Muscle of leg (tissue), 3 donors: ENCODE measurements at regions not wholly inside any gene's neighbourhood (a gene's known extent, or its start where the extent isn't known, plus 50 kb on each side); places are given as distances from the start of the nearest gene placed in this dataset.

Experiments used
- DNase-seq: peaks from one replicate; pipeline ENCODE4 v3.0.0; 2013
- H3K27ac ChIP-seq: one replicate; pipeline ENCODE4 v1.5.1; 2013; ENCODE audit warnings: mild to moderate bottlenecking, low read length, control low read depth
- H3K27me3 ChIP-seq: one replicate; pipeline ENCODE4 v1.6.1; 2013; ENCODE audit warnings: low read length; ENCODE audit not compliant: control insufficient read depth, insufficient read depth
- H3K36me3 ChIP-seq: one replicate; pipeline ENCODE4 v1.6.1; 2013; ENCODE audit warnings: low read length; ENCODE audit not compliant: control insufficient read depth, insufficient read depth
- H3K4me1 ChIP-seq: one replicate; pipeline ENCODE4 v1.6.1; 2013; ENCODE audit warnings: low read length; ENCODE audit not compliant: control insufficient read depth, insufficient read depth
- H3K4me3 ChIP-seq: one replicate; pipeline ENCODE4 v1.5.1; 2013; ENCODE audit warnings: low read length, control low read depth
- H3K9me3 ChIP-seq: replicated peaks from 2 replicates; pipeline ENCODE4 v1.6.1; 2013; ENCODE audit warnings: low read depth, low read length; ENCODE audit not compliant: control insufficient read depth
- WGBS: methylation state at CpG from one replicate; pipeline ENCODE4 v1.1.5; 2013; ENCODE audit warnings: missing lambda C conversion rate; ENCODE audit not compliant: insufficient coverage; 5-methylcytosine and 5-hydroxymethylcytosine counted together

- peaks cover 2% of the 10 kb centered on the region for H3K4me1 ChIP-seq
Observed at GRCh38 chr16:64478252-64478906, 643.5 kb downstream of the CDH11 start.

GRCh38 chr16:64475627-64476351, 646.1 kb downstream of the CDH11 start:
- WGBS: 78% methylated on average over 4 of the region's 11 CpGs
- DNase-seq: peak; percentile 71

More at GRCh38 chr16:64478252-64478906, 643.5 kb downstream of the CDH11 start:
- H3K9me3 ChIP-seq: no peaks in the 10 kb centered on the region
- DNase-seq: peak; percentile 59
- no peak overlapping the region for H3K27ac ChIP-seq
- no peak overlapping the region for H3K4me3 ChIP-seq
- WGBS: 51% methylated on average over 3 of the region's 5 CpGs
- no peaks in the 10 kb centered on the region for H3K36me3 ChIP-seq
- H3K27me3 ChIP-seq: no peaks in the 10 kb centered on the region

GRCh38 chr16:64470916-64471315, 650.9 kb downstream of the CDH11 start:
- H3K4me3 ChIP-seq: no peak overlapping the region
- no peaks in the 10 kb centered on the region for H3K9me3 ChIP-seq
- H3K27me3 ChIP-seq: no peaks in the 10 kb centered on the region
- H3K4me1 ChIP-seq: peaks cover 2% of the 10 kb centered on the region
- no peak for DNase-seq
- no CpG with 5 or more reads among the region's 2 CpGs for WGBS
- no peaks in the 10 kb centered on the region for H3K36me3 ChIP-seq
- H3K27ac ChIP-seq: no peak overlapping the region

More at GRCh38 chr16:64475627-64476351, 646.1 kb downstream of the CDH11 start:
- Histone ChIP-seq H3K4me3 (no peak overlapping the region), H3K27me3 (no peaks in the 10 kb centered on the region), H3K9me3 (no peaks in the 10 kb centered on the region), H3K27ac (peak overlapping the region; percentile 69), H3K36me3 (no peaks in the 10 kb centered on the region), H3K4me1 (peaks cover 2% of the 10 kb centered on the region)

- no peak overlapping the region for H3K27ac ChIP-seq
- WGBS: no CpG with 5 or more reads among the region's 2 CpGs
- H3K4me3 ChIP-seq: no peak overlapping the region
- peaks cover 2% of the 10 kb centered on the region for H3K4me1 ChIP-seq
- H3K27me3 ChIP-seq: no peaks in the 10 kb centered on the region
- H3K9me3 ChIP-seq: no peaks in the 10 kb centered on the region
- peak; percentile 89 for DNase-seq
- H3K36me3 ChIP-seq: no peaks in the 10 kb centered on the region
Observed at GRCh38 chr16:64469906-64470702, 651.8 kb downstream of the CDH11 start.

GRCh38 chr16:64469351-64469750, 652.5 kb downstream of the CDH11 start:
- no peak overlapping the region for H3K27ac ChIP-seq
- H3K4me1 ChIP-seq: peaks cover 2% of the 10 kb centered on the region
- WGBS: no CpG with 5 or more reads among the region's 1 CpG
- H3K27me3 ChIP-seq: no peaks in the 10 kb centered on the region
- H3K4me3 ChIP-seq: no peak overlapping the region
- H3K36me3 ChIP-seq: no peaks in the 10 kb centered on the region
- peak; percentile 57 for DNase-seq
- no peaks in the 10 kb centered on the region for H3K9me3 ChIP-seq

GRCh38 chr16:64468515-64469090, 653.3 kb downstream of the CDH11 start:
- WGBS: no CpG with 5 or more reads among the region's 1 CpG

GRCh38 chr16:64459821-64460220, 662.0 kb downstream of the CDH11 start:
- Histone ChIP-seq H3K27ac (no peak overlapping the region), H3K4me1 (peaks cover 2% of the 10 kb centered on the region), H3K27me3 (no peaks in the 10 kb centered on the region), H3K36me3 (no peaks in the 10 kb centered on the region), H3K9me3 (no peaks in the 10 kb centered on the region), H3K4me3 (no peak overlapping the region)
- WGBS: 10% methylated on average over 1 of the region's 1 CpG
- DNase-seq: peak; percentile 75

More at GRCh38 chr16:64468515-64469090, 653.3 kb downstream of the CDH11 start:
- no peaks in the 10 kb centered on the region for H3K9me3 ChIP-seq
- DNase-seq: no peak
- H3K36me3 ChIP-seq: no peaks in the 10 kb centered on the region
- no peaks in the 10 kb centered on the region for H3K27me3 ChIP-seq
- peaks cover 2% of the 10 kb centered on the region for H3K4me1 ChIP-seq
- H3K27ac ChIP-seq: no peak overlapping the region
- H3K4me3 ChIP-seq: no peak overlapping the region

- Histone ChIP-seq H3K27ac (no peak overlapping the region), H3K36me3 (no peaks in the 10 kb centered on the region), H3K27me3 (no peaks in the 10 kb centered on the region), H3K4me3 (no peak overlapping the region), H3K4me1 (peaks cover 2% of the 10 kb centered on the region), H3K9me3 (no peaks in the 10 kb centered on the region)
- DNase-seq: no peak
- no CpG with 5 or more reads among the region's 2 CpGs for WGBS
Observed at GRCh38 chr16:64459402-64459801, 662.5 kb downstream of the CDH11 start.

- Histone ChIP-seq H3K36me3 (no peaks in the 10 kb centered on the region), H3K4me1 (peaks cover 2% of the 10 kb centered on the region), H3K27me3 (no peaks in the 10 kb centered on the region), H3K9me3 (no peaks in the 10 kb centered on the region), H3K27ac (no peak overlapping the region), H3K4me3 (no peak overlapping the region)
- DNase-seq: peak; percentile 58
- no CpG with 5 or more reads among the region's 1 CpG for WGBS
Observed at GRCh38 chr16:64455275-64455674, 666.6 kb downstream of the CDH11 start.

- Histone ChIP-seq H3K27me3 (no peaks in the 10 kb centered on the region), H3K4me3 (no peak overlapping the region), H3K27ac (no peak overlapping the region), H3K9me3 (no peaks in the 10 kb centered on the region), H3K36me3 (no peaks in the 10 kb centered on the region), H3K4me1 (no peaks in the 10 kb centered on the region)
- DNase-seq: no peak
- 20% methylated on average over 1 of the region's 2 CpGs for WGBS
Observed at GRCh38 chr16:64453646-64454045, 668.2 kb downstream of the CDH11 start.
